Left renal pelvis (tissue), 4 donors: ENCODE measurements at regions not wholly inside any gene's neighbourhood (a gene's known extent, or its start where the extent isn't known, plus 50 kb on each side); places are given as distances from the start of the nearest gene placed in this dataset.

ENCODE experiments used
- DNase-seq, 4 donors: peaks; one replicate each; pipeline ENCODE4 v3.0.0-alpha.2; 2013; ENCODE audit warnings: low read depth in 4 of 4, low spot score in 3 of 4

- DNase-seq, result no peak
These were observed 263.4 kb upstream of the PLEKHG7 start for GRCh38 chr12:92439420-92439805.

GRCh38 chr12:92438641-92439419, 264.0 kb upstream of the PLEKHG7 start:
- DNase-seq, result no peak

GRCh38 chr12:92437452-92437851, 265.3 kb upstream of the PLEKHG7 start:
- DNase-seq, result no peak

GRCh38 chr12:92436856-92437255, 265.9 kb upstream of the PLEKHG7 start:
- DNase-seq, result no peak

- DNase-seq, result no peak
These were observed 268.2 kb upstream of the PLEKHG7 start for GRCh38 chr12:92434607-92435025.

- DNase-seq, result no peak
These were observed 269.9 kb upstream of the PLEKHG7 start for GRCh38 chr12:92432724-92433441.

- DNase-seq, result no peak
These were observed 271.6 kb upstream of the PLEKHG7 start for GRCh38 chr12:92431146-92431545.

- no peak for DNase-seq
These were observed 276.5 kb upstream of the PLEKHG7 start for GRCh38 chr12:92426332-92426731.

- no peak for DNase-seq
These were observed 277.6 kb upstream of the PLEKHG7 start for GRCh38 chr12:92425165-92425564.

- DNase-seq, result no peak
These were observed 278.5 kb upstream of the PLEKHG7 start for GRCh38 chr12:92424338-92424737.

GRCh38 chr12:92421701-92422100, 276.1 kb upstream of the BTG1 start:
- no peak for DNase-seq

- no peak for DNase-seq
These were observed 275.4 kb upstream of the BTG1 start for GRCh38 chr12:92421042-92421441.

- no peak for DNase-seq
These were observed 273.6 kb upstream of the BTG1 start for GRCh38 chr12:92419201-92419600.

GRCh38 chr12:92418381-92418780, 272.7 kb upstream of the BTG1 start:
- no peak for DNase-seq

- DNase-seq, result no peak
These were observed 271.7 kb upstream of the BTG1 start for GRCh38 chr12:92417373-92417772.

- DNase-seq, result no peak
These were observed 270.8 kb upstream of the BTG1 start for GRCh38 chr12:92416385-92416812.

GRCh38 chr12:92414170-92415070, 268.8 kb upstream of the BTG1 start:
- no peak for DNase-seq

GRCh38 chr12:92413286-92413685, 267.6 kb upstream of the BTG1 start:
- no peak for DNase-seq

- DNase-seq, result no peak
These were observed 267.2 kb upstream of the BTG1 start for GRCh38 chr12:92412856-92413255.

- no peak for DNase-seq
These were observed 266.0 kb upstream of the BTG1 start for GRCh38 chr12:92411687-92412086.
